Natural killer cell (primary cell): ENCODE measurements at regions not wholly inside any gene's neighbourhood (a gene's known extent, or its start where the extent isn't known, plus 50 kb on each side); places are given as distances from the start of the nearest gene placed in this dataset.

Experiments
- ATAC-seq, 3 donors: fragments of 150-1000 bp in 2 of 3; fragments of 200-7000 bp in 1 of 3; cut with Tn5 transposase; 1 replicate in 1 of 3; 2 replicates in 2 of 3; pipeline ENCODE4 v1.10.0; 2021; ENCODE audit warnings: mild to moderate bottlenecking in 2 of 3, moderate library complexity in 2 of 3
- DNase-seq, 2 donors: peaks; one replicate each; pipeline versions ENCODE4 v3.0.0 to v3.0.0-alpha.2; 2013 to 2021; ENCODE audit warnings: mixed read lengths in 1 of 2
- H3K27ac ChIP-seq: one replicate; pipeline ENCODE4 v1.5.1; 2013; ENCODE audit warnings: mild to moderate bottlenecking, low read length
- H3K27me3 ChIP-seq: one replicate; pipeline ENCODE4 v1.6.1; 2013; ENCODE audit warnings: low read length; ENCODE audit not compliant: control insufficient read depth, insufficient read depth
- H3K36me3 ChIP-seq: one replicate; pipeline ENCODE4 v1.6.1; 2013; ENCODE audit warnings: low read length; ENCODE audit not compliant: control insufficient read depth, insufficient read depth
- H3K4me1 ChIP-seq: one replicate; pipeline ENCODE4 v1.6.1; 2013; ENCODE audit warnings: low read length; ENCODE audit not compliant: control insufficient read depth, insufficient read depth
- H3K4me3 ChIP-seq: one replicate; pipeline ENCODE4 v1.5.1; 2013; ENCODE audit warnings: low read length
- H3K9me3 ChIP-seq: one replicate; pipeline ENCODE4 v1.6.1; 2013; ENCODE audit warnings: low read length; ENCODE audit not compliant: control insufficient read depth, insufficient read depth
- H3K27ac Mint-ChIP-seq, 2 donors: one replicate each; pipeline ENCODE4 v1.8.0; 2022; ENCODE audit warnings: mild to moderate bottlenecking in 2 of 2, mixed read lengths in 2 of 2, moderate library complexity in 1 of 2
- H3K27me3 Mint-ChIP-seq, 2 donors: one replicate each; pipeline ENCODE4 v1.8.0; 2022; ENCODE audit warnings: low read depth in 2 of 2, mixed read lengths in 2 of 2
- H3K36me3 Mint-ChIP-seq: one replicate; pipeline ENCODE4 v1.8.0; 2022; ENCODE audit warnings: mixed read lengths
- H3K4me1 Mint-ChIP-seq, 2 donors: one replicate each; pipeline ENCODE4 v1.8.0; 2022; ENCODE audit warnings: mixed read lengths in 2 of 2
- H3K4me3 Mint-ChIP-seq: one replicate; pipeline ENCODE4 v1.8.0; 2022; ENCODE audit warnings: mild to moderate bottlenecking, moderate library complexity, mixed read lengths
- H3K9me3 Mint-ChIP-seq, 2 donors: one replicate each; pipeline ENCODE4 v1.8.0; 2022; ENCODE audit warnings: mixed read lengths in 2 of 2
- WGBS: methylation state at CpG from one replicate; pipeline ENCODE4 v1.1.7; 2013; ENCODE audit warnings: missing lambda C conversion rate; ENCODE audit not compliant: insufficient coverage; 5-methylcytosine and 5-hydroxymethylcytosine counted together
- intact Hi-C: fragments of 100-400 bp; cut with micrococcal nuclease; formaldehyde crosslinking; loops from one replicate; pipeline ENCODE4 v1.14.2; 2022
- TF ChIP-seq, protein P1 (sequence below): fragments of 200-600 bp; IDR thresholded peaks from one replicate; pipeline ENCODE4 v1.8.0; 2022; ENCODE audit warnings: antibody characterized with exemption

DNA sequence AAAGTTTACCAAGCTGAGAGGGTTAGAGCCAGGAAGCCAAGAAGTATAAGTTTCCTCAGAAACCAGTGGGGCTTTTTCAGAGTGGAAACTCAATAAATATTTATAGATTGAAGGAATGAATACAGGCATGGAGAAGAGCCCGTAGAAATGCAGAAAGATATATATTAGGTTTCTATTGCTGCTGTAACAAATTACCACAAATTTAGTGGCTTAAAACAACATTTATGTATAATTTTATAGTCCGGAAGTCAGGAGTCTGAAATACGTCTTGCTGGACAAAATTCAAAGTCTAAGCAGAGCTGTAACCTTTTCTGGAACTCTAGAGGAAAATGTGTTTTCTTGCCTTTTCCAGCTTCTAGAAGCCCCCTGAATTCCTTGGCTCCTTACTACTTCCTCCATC lies 107.3 kb upstream of the SEMA3D start:
- TF ChIP-seq, protein P1, sequence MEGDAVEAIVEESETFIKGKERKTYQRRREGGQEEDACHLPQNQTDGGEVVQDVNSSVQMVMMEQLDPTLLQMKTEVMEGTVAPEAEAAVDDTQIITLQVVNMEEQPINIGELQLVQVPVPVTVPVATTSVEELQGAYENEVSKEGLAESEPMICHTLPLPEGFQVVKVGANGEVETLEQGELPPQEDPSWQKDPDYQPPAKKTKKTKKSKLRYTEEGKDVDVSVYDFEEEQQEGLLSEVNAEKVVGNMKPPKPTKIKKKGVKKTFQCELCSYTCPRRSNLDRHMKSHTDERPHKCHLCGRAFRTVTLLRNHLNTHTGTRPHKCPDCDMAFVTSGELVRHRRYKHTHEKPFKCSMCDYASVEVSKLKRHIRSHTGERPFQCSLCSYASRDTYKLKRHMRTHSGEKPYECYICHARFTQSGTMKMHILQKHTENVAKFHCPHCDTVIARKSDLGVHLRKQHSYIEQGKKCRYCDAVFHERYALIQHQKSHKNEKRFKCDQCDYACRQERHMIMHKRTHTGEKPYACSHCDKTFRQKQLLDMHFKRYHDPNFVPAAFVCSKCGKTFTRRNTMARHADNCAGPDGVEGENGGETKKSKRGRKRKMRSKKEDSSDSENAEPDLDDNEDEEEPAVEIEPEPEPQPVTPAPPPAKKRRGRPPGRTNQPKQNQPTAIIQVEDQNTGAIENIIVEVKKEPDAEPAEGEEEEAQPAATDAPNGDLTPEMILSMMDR = no peak
- Mint-ChIP-seq H3K27ac (no peak overlapping the region), H3K4me1 (no peaks in the 10 kb centered on the region), H3K36me3 (peaks cover 11% of the 10 kb centered on the region), H3K4me3 (no peak overlapping the region), H3K9me3 (peaks cover 17 to 28% of the 10 kb centered on the region in 2 donors), H3K27me3 (no peaks in the 10 kb centered on the region)
- H3K9me3 ChIP-seq = no peaks in the 10 kb centered on the region
- ATAC-seq (no peak), DNase-seq (no peak)
- no peak overlapping the region for H3K4me3 ChIP-seq
- H3K27ac ChIP-seq = no peak overlapping the region
- 81% methylated on average over 3 of the region's 3 CpGs for WGBS
- H3K4me1 ChIP-seq = no peaks in the 10 kb centered on the region
- intact Hi-C loops = no loop called here
- no peaks in the 10 kb centered on the region for H3K27me3 ChIP-seq
- H3K36me3 ChIP-seq = no peaks in the 10 kb centered on the region

DNA sequence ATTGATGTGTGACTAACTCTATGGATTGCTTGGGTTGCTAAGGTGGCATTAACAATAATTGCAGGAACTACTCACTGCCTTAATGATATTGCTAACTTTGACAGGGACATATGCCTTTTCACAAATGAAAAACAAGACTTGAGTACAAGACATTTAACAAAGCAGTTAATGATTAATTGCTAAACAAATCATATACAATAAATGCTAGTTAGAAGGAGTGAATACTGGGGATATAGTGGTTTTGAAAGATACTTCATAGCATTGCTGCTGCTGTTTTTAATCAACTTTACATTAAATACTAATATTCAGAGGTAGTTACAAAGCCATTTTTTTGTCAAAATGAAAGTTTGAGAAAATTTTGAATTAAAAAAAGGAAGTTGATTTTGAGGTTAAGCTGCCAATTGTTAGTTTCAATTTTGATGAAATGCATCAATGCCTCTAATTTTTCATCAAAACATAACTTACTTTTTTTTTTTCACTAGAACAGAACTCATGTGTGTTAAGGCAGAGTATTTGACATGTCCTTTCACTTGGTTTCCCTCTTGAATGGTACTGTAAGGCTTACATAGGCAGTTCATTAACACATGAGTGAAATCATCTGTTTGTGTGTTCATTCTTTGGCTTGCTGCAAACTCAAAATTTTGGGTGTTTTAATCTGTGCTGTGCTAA lies 106.2 kb upstream of the SEMA3D start:
- Histone ChIP-seq H3K4me3 (no peak overlapping the region), H3K27ac (no peak overlapping the region), H3K27me3 (no peaks in the 10 kb centered on the region), H3K4me1 (no peaks in the 10 kb centered on the region), H3K36me3 (no peaks in the 10 kb centered on the region), H3K9me3 (no peaks in the 10 kb centered on the region)
- Mint-ChIP-seq H3K27me3 (no peaks in the 10 kb centered on the region), H3K9me3 (peaks cover 20 to 29% of the 10 kb centered on the region in 2 donors), H3K27ac (no peak overlapping the region), H3K4me1 (no peaks in the 10 kb centered on the region), H3K36me3 (peaks cover 11% of the 10 kb centered on the region), H3K4me3 (no peak overlapping the region)
- DNase-seq = no peak
- intact Hi-C loops = no loop called here
- no peak for ATAC-seq
- TF ChIP-seq, protein P1 = no peak

DNA sequence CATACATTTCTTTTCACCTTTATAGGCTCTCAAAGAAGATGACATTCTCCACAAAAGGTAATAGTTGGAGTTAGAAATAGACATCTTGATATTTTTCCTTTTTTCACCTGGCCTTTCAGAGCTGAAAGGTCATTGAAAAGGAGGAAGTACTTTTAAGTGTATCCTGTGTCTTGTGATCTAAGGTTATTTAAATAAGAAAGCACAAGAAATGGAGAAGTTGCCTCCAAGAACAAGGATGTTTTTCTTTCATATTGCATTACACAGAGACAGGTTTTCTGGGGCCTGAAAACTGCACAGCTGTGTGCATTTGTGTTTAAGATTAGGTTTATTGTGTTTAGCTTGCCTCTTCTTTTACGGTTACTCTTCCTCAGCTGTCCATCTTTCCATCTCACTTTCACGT lies 103.4 kb upstream of the SEMA3D start:
- peaks cover 15 to 19% of the 10 kb centered on the region in 2 donors for H3K9me3 Mint-ChIP-seq
- Histone ChIP-seq H3K27me3 (no peaks in the 10 kb centered on the region), H3K9me3 (no peaks in the 10 kb centered on the region), H3K4me1 (no peaks in the 10 kb centered on the region), H3K4me3 (no peak overlapping the region), H3K27ac (no peak overlapping the region), H3K36me3 (no peaks in the 10 kb centered on the region)
- no peak for ATAC-seq
- no CpG with 5 or more reads among the region's 2 CpGs for WGBS
- H3K4me3 Mint-ChIP-seq = no peak overlapping the region
- no peak for DNase-seq
- intact Hi-C loops = no loop called here
- H3K4me1 Mint-ChIP-seq = no peaks in the 10 kb centered on the region
- peaks cover 5% of the 10 kb centered on the region for H3K36me3 Mint-ChIP-seq
- TF ChIP-seq, protein P1 = no peak
- no peak overlapping the region for H3K27ac Mint-ChIP-seq
- H3K27me3 Mint-ChIP-seq = no peaks in the 10 kb centered on the region

DNA sequence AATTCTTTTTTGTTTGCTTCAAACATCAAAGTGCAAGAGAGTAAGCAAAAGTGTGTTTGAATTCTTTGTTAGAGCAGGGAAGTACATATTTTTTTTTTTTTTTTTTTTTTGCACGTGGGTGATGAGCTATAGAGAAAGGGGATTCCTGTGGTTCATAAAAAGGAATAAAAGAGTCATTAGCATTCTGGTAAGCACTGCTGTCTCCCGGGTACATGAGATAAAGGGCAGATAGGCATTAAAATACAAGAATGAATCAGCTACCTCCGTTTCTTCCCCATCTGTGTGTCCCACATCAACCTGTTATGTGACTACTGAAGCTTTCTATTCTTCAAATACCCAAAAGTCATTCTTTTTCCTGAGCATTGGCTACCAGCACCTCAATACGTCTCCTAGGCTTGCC lies 102.4 kb upstream of the SEMA3D start:
- H3K9me3 Mint-ChIP-seq = peaks cover 8 to 12% of the 10 kb centered on the region in 2 donors
- no peaks in the 10 kb centered on the region for H3K36me3 Mint-ChIP-seq
- no peaks in the 10 kb centered on the region for H3K4me1 Mint-ChIP-seq
- TF ChIP-seq, protein P1 = no peak
- ATAC-seq = no peak
- Histone ChIP-seq H3K4me3 (no peak overlapping the region), H3K27ac (no peak overlapping the region), H3K27me3 (no peaks in the 10 kb centered on the region), H3K36me3 (no peaks in the 10 kb centered on the region), H3K9me3 (no peaks in the 10 kb centered on the region), H3K4me1 (no peaks in the 10 kb centered on the region)
- 65% methylated on average over 3 of the region's 4 CpGs for whole genome bisulfite sequencing
- no peaks in the 10 kb centered on the region for H3K27me3 Mint-ChIP-seq
- no peak overlapping the region for H3K4me3 Mint-ChIP-seq
- no peak for DNase-seq
- H3K27ac Mint-ChIP-seq = no peak overlapping the region
- intact Hi-C loops = no loop called here
